ENCODE measurements at regions not wholly inside any gene's neighbourhood (a gene's known extent, or its start where the extent isn't known, plus 50 kb on each side); places are given as distances from the start of the nearest gene placed in this dataset.

- TF ChIP-seq REST (IDR thresholded peaks at IDR 0.05; ENCODE audit: low read depth, low read length) (no peak), NR2C1 (IDR thresholded peaks at IDR 0.05) (no peak), LARP7 (IDR thresholded peaks at IDR 0.05) (no peak), HCFC1 (IDR thresholded peaks at IDR 0.05; ENCODE audit: low read length) (no peak), ZNF274 (IDR thresholded peaks at IDR 0.05; ENCODE audit: insufficient read depth, insufficient read length) (no peak), CREB1 (IDR thresholded peaks at IDR 0.05; ENCODE audit: low read depth) (no peak), POU2F2 (IDR thresholded peaks at IDR 0.05; ENCODE audit: borderline replicate concordance, low read depth, low read length) (no peak), MLLT1 (IDR thresholded peaks at IDR 0.05) (no peak)
- TF ChIP-seq, protein P1, sequence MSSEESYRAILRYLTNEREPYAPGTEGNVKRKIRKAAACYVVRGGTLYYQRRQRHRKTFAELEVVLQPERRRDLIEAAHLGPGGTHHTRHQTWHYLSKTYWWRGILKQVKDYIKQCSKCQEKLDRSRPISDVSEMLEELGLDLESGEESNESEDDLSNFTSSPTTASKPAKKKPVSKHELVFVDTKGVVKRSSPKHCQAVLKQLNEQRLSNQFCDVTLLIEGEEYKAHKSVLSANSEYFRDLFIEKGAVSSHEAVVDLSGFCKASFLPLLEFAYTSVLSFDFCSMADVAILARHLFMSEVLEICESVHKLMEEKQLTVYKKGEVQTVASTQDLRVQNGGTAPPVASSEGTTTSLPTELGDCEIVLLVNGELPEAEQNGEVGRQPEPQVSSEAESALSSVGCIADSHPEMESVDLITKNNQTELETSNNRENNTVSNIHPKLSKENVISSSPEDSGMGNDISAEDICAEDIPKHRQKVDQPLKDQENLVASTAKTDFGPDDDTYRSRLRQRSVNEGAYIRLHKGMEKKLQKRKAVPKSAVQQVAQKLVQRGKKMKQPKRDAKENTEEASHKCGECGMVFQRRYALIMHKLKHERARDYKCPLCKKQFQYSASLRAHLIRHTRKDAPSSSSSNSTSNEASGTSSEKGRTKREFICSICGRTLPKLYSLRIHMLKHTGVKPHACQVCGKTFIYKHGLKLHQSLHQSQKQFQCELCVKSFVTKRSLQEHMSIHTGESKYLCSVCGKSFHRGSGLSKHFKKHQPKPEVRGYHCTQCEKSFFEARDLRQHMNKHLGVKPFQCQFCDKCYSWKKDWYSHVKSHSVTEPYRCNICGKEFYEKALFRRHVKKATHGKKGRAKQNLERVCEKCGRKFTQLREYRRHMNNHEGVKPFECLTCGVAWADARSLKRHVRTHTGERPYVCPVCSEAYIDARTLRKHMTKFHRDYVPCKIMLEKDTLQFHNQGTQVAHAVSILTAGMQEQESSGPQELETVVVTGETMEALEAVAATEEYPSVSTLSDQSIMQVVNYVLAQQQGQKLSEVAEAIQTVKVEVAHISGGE (CRISPR knock-in tag; IDR thresholded peaks at IDR 0.05): no peak
Measured at GRCh38 chr2:225100269-225100668, 58.0 kb upstream of the DOCK10 start (continued).
